Endothelial cell of umbilical vein (primary cell): ENCODE measurements at regions not wholly inside any gene's neighbourhood (a gene's known extent, or its start where the extent isn't known, plus 50 kb on each side); places are given as distances from the start of the nearest gene placed in this dataset.

ENCODE experiments used
- BruUV-seq: library from RNA; stranded (reverse); fragments of 400-500 nt; replicated peaks from 2 replicates; lab custom pipeline; 2021; lab: Mats Ljungman, UMichigan
- CTCF ChIA-PET: fragments of 300-600, 350-600 bp; sonication (Branson Sonifier 250); formaldehyde crosslinking; loops from one replicate; lab custom pipeline; 2021; ENCODE audit warnings: antibody characterized with exemption, inconsistent platforms; lab: Charles Lee
- POLR2A ChIA-PET: fragments of 300-600, 350-600 bp; sonication (Branson Sonifier 250); formaldehyde crosslinking; loops from one replicate; lab custom pipeline; 2021; ENCODE audit warnings: antibody characterized with exemption, inconsistent platforms; lab: Charles Lee
- DNase-seq: peaks from one replicate; pipeline ENCODE4 v3.0.0-alpha.2; 2011; ENCODE audit warnings: low read depth, low spot score
- FAIRE-seq: peaks from 2 replicates; lab custom pipeline; 2011; peaks lifted over from hg19 to GRCh38; lab: Jason Lieb, UNC
- H2AFZ ChIP-seq: 2 replicates; pipeline ENCODE4 v1.6.0; 2012; ENCODE audit warnings: low read depth, low read length, control low read depth, inconsistent platforms
- H3K27ac ChIP-seq: 2 replicates; pipeline ENCODE4 v1.5.1; 2011; ENCODE audit warnings: low read depth, mild to moderate bottlenecking, control low read depth, low read length, moderate library complexity; ENCODE audit not compliant: insufficient read depth
- H3K27me3 ChIP-seq, 2 experiments: 2 replicates each; pipeline versions ENCODE4 v1.6.0 to v1.6.1; 2011; ENCODE audit warnings: low read length in 2 of 2, mixed read lengths in 1 of 2; ENCODE audit not compliant: control insufficient read depth in 2 of 2, insufficient read depth in 2 of 2
- H3K36me3 ChIP-seq, 2 experiments: 2 replicates in 1 of 2; 3 replicates in 1 of 2; pipeline ENCODE4 v1.5.1; 2011; ENCODE audit warnings: low read length in 2 of 2, mild to moderate bottlenecking in 1 of 2, moderate library complexity in 1 of 2; ENCODE audit not compliant: control insufficient read depth in 2 of 2, insufficient read depth in 2 of 2; ENCODE audit errors: extremely low read depth in 1 of 2
- H3K4me1 ChIP-seq: 3 replicates; pipeline ENCODE4 v1.5.1; 2011; ENCODE audit warnings: mild to moderate bottlenecking, low read length; ENCODE audit not compliant: control insufficient read depth, insufficient read depth; ENCODE audit errors: extremely low read depth
- H3K4me2 ChIP-seq: 2 replicates; pipeline ENCODE4 v1.6.1; 2011; ENCODE audit warnings: low read length, control low read depth, mixed read lengths; ENCODE audit not compliant: insufficient read depth
- H3K4me3 ChIP-seq, 3 experiments: fragments of 200-600 bp in 1 of 3; sonication (generic), shearing (Covaris generic) in 1 of 3; replicated peaks in 1 of 3; 2 replicates each; pipeline ENCODE4 v1.5.1; 2011 to 2016; ENCODE audit warnings: control low read depth in 3 of 3, low read length in 3 of 3, mild to moderate bottlenecking in 2 of 3, inconsistent platforms in 1 of 3, low read depth in 1 of 3, moderate library complexity in 1 of 3; ENCODE audit not compliant: insufficient read depth in 1 of 3
- H3K79me2 ChIP-seq: 2 replicates; pipeline ENCODE4 v1.6.0; 2012; ENCODE audit warnings: low read length, inconsistent platforms; ENCODE audit not compliant: control insufficient read depth, insufficient read depth
- H3K9ac ChIP-seq: replicated peaks from 2 replicates; pipeline ENCODE3; 2011; ENCODE audit warnings: low read length, control low read depth; ENCODE audit not compliant: insufficient read depth; ENCODE audit errors: extremely low read depth
- H3K9me1 ChIP-seq: replicated peaks from 3 replicates; pipeline ENCODE4 v1.6.0; 2011; ENCODE audit warnings: mild to moderate bottlenecking, low read length; ENCODE audit not compliant: control insufficient read depth, insufficient read depth; ENCODE audit errors: extremely low read depth
- H3K9me3 ChIP-seq: replicated peaks from 2 replicates; pipeline ENCODE4 v1.5.1; 2012; ENCODE audit warnings: low read length, inconsistent platforms; ENCODE audit not compliant: control insufficient read depth, insufficient read depth
- H4K20me1 ChIP-seq: replicated peaks from 2 replicates; pipeline ENCODE3; 2011; ENCODE audit warnings: mild to moderate bottlenecking, low read length; ENCODE audit not compliant: control insufficient read depth, insufficient read depth; ENCODE audit errors: extremely low read depth
- CTCF ChIP-seq, 2 donors: IDR thresholded peaks; 1 replicate in 1 of 2; 2 replicates in 1 of 2; pipeline ENCODE4 v1.5.1; 2011; ENCODE audit warnings: low read length in 2 of 2, mild to moderate bottlenecking in 2 of 2, moderate library complexity in 2 of 2, control low read depth in 1 of 2, inconsistent platforms in 1 of 2, low read depth in 1 of 2; ENCODE audit not compliant: insufficient read depth in 1 of 2; ENCODE audit errors: extremely low read depth in 1 of 2
- EZH2 ChIP-seq: IDR thresholded peaks from 2 replicates; pipeline ENCODE4 v1.6.1; 2012; ENCODE audit warnings: borderline replicate concordance, low read depth, mild to moderate bottlenecking, moderate library complexity, low read length, inconsistent platforms; ENCODE audit not compliant: severe bottlenecking
- FOS ChIP-seq: IDR thresholded peaks from 2 replicates; pipeline ENCODE4 v1.6.1; 2011; ENCODE audit warnings: mild to moderate bottlenecking, low read length, moderate library complexity, borderline replicate concordance; ENCODE audit not compliant: insufficient read depth
- GATA2 ChIP-seq: IDR thresholded peaks from 2 replicates; pipeline ENCODE4 v1.7.0; 2011; ENCODE audit warnings: low read depth, mild to moderate bottlenecking, moderate library complexity, mixed read lengths, low read length; ENCODE audit not compliant: insufficient read length, insufficient read depth
- JUN ChIP-seq: IDR thresholded peaks from 2 replicates; pipeline ENCODE4 v1.6.1; 2011; ENCODE audit warnings: borderline replicate concordance, low read depth; ENCODE audit not compliant: insufficient read length, insufficient read depth
- MAX ChIP-seq: IDR thresholded peaks from 2 replicates; pipeline ENCODE4 v1.6.1; 2011; ENCODE audit not compliant: insufficient read depth, insufficient read length
- MYC ChIP-seq: IDR thresholded peaks from one replicate; pipeline ENCODE4 v1.6.1; 2011; ENCODE audit warnings: mild to moderate bottlenecking, low read depth, low read length
- POLR2A ChIP-seq: IDR thresholded peaks from 2 replicates; pipeline ENCODE4 v1.6.1; 2012; ENCODE audit warnings: low read depth, mild to moderate bottlenecking, control low read depth, low read length
- POLR2AphosphoS5 ChIP-seq: IDR thresholded peaks from 2 replicates; pipeline ENCODE4 v1.6.1; 2012; ENCODE audit warnings: low read depth, mild to moderate bottlenecking, control low read depth, low read length, moderate library complexity; ENCODE audit not compliant: insufficient read depth
- dilution Hi-C: fragments of 300-500 bp; cut with MboI; formaldehyde crosslinking; loops from one replicate; pipeline ENCODE4 v1.15.0; 2019; ENCODE audit warnings: low sequenced_read_pairs; ENCODE audit not compliant: extremely low pct_ligation_motif_present
- intact Hi-C: fragments of 100-400 bp; cut with micrococcal nuclease; formaldehyde crosslinking; loops from one replicate; pipeline ENCODE4 v1.10.0; 2022

GRCh38 chr6:51477711-51478311, 609.6 kb downstream of the PKHD1 start:
- dilution Hi-C loops: no loop called here
- no TSS peak for BruUV-seq
- POLR2A ChIA-PET: no interaction called here

More at GRCh38 chr6:51477711-51478311, 609.6 kb downstream of the PKHD1 start:
- H3K27me3 ChIP-seq: no peaks in the 10 kb centered on the region
- no peak overlapping the region for H2AFZ ChIP-seq
- no peaks in the 10 kb centered on the region for H3K36me3 ChIP-seq
- CTCF ChIA-PET: no interaction called here
- intact Hi-C loops: no loop called here
- TF ChIP-seq GATA2 (no peak), MAX (no peak), POLR2AphosphoS5 (no peak), MYC (no peak), JUN (no peak), CTCF (IDR thresholded peaks at IDR 0.05; ENCODE audit: extremely low read depth in 1 of 2, insufficient read depth in 1 of 2, low read depth in 1 of 2, low read length in 2 of 2) (no peak), POLR2A (no peak), FOS (no peak), EZH2 (no peak)
- H3K4me3 ChIP-seq: no peak overlapping the region
- H3K4me2 ChIP-seq: no peak overlapping the region
- no peak overlapping the region for H3K9ac ChIP-seq
- FAIRE-seq (no peak), DNase-seq (no peak)
- no peaks in the 10 kb centered on the region for H3K4me1 ChIP-seq
- H3K9me1 ChIP-seq: no peaks in the 10 kb centered on the region
- no peaks in the 10 kb centered on the region for H3K79me2 ChIP-seq
- H4K20me1 ChIP-seq: no peaks in the 10 kb centered on the region
- H3K9me3 ChIP-seq: no peaks in the 10 kb centered on the region
- H3K27ac ChIP-seq: no peak overlapping the region
